ENCODE measurements at regions not wholly inside any gene's neighbourhood (a gene's known extent, or its start where the extent isn't known, plus 50 kb on each side); places are given as distances from the start of the nearest gene placed in this dataset.

DNA sequence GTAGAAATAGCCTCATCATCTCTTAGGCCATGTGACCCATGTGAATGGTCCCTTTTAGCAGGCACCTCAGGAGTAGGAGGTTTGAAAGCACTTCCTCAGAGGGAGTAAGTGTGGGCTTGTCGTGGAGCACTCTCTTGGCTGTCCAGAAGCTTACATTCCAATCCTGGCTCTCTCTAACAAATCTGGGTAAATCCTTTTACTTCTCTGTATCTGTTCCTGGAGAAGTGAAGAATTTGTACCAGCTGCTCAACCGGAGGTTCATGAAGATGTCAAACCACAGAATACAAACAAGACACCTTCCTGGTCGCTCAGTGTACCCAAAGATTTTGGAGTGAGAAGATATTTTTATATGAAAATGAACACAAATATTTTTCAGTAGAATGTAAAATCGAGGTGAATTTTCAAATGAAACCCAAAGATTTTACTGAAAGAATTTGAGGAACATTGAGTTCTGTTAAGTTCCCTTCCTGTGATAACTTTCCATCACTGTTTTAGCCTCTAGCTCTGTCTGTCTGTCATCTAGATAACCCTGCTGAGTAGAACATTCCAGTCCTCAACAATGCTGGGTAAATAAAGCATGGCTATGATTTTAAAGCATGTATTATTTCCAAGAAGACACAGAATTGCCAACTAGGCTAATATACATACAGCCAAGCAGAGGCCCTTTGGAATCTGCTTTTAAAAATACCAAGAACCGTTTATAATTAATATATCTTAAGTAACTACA, 263.9 kb upstream of the RGS6 start:
- DNase-seq, result no peak
- no peaks in the 10 kb centered on the region for H3K27me3 ChIP-seq (ENCODE audit: insufficient read depth, low read depth)
- H3K4me2 ChIP-seq, result no peak overlapping the region
- no peak overlapping the region for H2AFZ ChIP-seq
- H4K20me1 ChIP-seq (ENCODE audit: insufficient read depth), result no peaks in the 10 kb centered on the region
- intact Hi-C loops (cut with micrococcal nuclease; ENCODE audit: unreplicated experiment), result no loop called here
- POLR2A ChIA-PET (ENCODE audit: unreplicated experiment), result no interaction called here
- no peaks in the 10 kb centered on the region; the same call in 1 of the 2 replicates for H3F3A ChIP-seq (ENCODE audit: insufficient read depth, low read depth)
- TF ChIP-seq, protein P1, sequence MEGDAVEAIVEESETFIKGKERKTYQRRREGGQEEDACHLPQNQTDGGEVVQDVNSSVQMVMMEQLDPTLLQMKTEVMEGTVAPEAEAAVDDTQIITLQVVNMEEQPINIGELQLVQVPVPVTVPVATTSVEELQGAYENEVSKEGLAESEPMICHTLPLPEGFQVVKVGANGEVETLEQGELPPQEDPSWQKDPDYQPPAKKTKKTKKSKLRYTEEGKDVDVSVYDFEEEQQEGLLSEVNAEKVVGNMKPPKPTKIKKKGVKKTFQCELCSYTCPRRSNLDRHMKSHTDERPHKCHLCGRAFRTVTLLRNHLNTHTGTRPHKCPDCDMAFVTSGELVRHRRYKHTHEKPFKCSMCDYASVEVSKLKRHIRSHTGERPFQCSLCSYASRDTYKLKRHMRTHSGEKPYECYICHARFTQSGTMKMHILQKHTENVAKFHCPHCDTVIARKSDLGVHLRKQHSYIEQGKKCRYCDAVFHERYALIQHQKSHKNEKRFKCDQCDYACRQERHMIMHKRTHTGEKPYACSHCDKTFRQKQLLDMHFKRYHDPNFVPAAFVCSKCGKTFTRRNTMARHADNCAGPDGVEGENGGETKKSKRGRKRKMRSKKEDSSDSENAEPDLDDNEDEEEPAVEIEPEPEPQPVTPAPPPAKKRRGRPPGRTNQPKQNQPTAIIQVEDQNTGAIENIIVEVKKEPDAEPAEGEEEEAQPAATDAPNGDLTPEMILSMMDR (conservative IDR thresholded peaks at IDR 0.05), result no peak
- TF ChIP-seq EZH2 (IDR thresholded peaks at IDR 0.05; ENCODE audit: low read depth), result no peak
- peaks cover 7% of the 10 kb centered on the region; the same call in 1 of the 2 replicates for H3K36me3 ChIP-seq (ENCODE audit: low read depth)
- no TSS peak for BruUV-seq (replicated peaks)
- no peaks in the 10 kb centered on the region for H3K4me1 ChIP-seq (replicated peaks; ENCODE audit: insufficient read depth)
- no peaks in the 10 kb centered on the region for H3K9me2 ChIP-seq (ENCODE audit: insufficient read depth)
- H3K27ac ChIP-seq, result no peak overlapping the region
- H3K79me2 ChIP-seq (ENCODE audit: low read depth), result no peaks in the 10 kb centered on the region
- H3K4me3 ChIP-seq, result no peak overlapping the region
- CTCF ChIA-PET, result interaction anchor here (0.6 kb wide), 1 partner anchor 527 kb away, joined by 12 read pairs; no protein-coding TSS in a partner anchor
- H3K9me3 ChIP-seq (ENCODE audit: insufficient read depth, low read depth), result no peaks in the 10 kb centered on the region

DNA sequence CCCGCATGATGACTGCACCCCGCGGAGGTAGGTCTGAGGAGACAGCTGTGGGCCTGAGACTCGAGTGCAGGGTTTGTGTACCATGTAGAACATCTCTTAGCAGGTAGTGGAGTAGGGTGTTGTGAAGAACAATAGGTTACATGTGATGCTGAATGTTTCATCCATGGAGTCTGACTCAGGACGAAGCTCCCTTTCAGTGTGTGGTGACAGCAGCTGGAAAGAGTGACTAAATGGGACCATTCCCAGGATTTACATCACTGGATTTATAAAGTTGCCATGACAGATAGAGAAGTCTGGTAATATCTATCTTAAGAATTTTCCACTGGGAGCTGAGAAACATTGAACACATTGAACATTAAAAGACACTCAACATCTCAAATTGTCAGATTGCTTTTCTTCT, 259.6 kb upstream of the RGS6 start:
- no peak overlapping the region for H2AFZ ChIP-seq
- H3K4me3 ChIP-seq, result no peak overlapping the region
- H3K79me2 ChIP-seq (ENCODE audit: low read depth), result no peaks in the 10 kb centered on the region
- H3F3A ChIP-seq (ENCODE audit: insufficient read depth, low read depth), result no peaks in the 10 kb centered on the region; the same call in 1 of the 2 replicates
- H3K27me3 ChIP-seq (ENCODE audit: insufficient read depth, low read depth), result no peaks in the 10 kb centered on the region
- no peaks in the 10 kb centered on the region for H3K9me2 ChIP-seq (ENCODE audit: insufficient read depth)
- H3K36me3 ChIP-seq (ENCODE audit: low read depth), result peaks cover 8% of the 10 kb centered on the region
- TF ChIP-seq, protein P1 (conservative IDR thresholded peaks at IDR 0.05), result no peak
- no peak for TF ChIP-seq EZH2 (IDR thresholded peaks at IDR 0.05; ENCODE audit: low read depth)
- intact Hi-C loops (cut with micrococcal nuclease; ENCODE audit: unreplicated experiment), result no loop called here
- BruUV-seq (replicated peaks), result no TSS peak
- POLR2A ChIA-PET (ENCODE audit: unreplicated experiment), result no interaction called here
- no peak overlapping the region for H3K4me2 ChIP-seq
- H3K4me1 ChIP-seq (replicated peaks; ENCODE audit: insufficient read depth), result no peaks in the 10 kb centered on the region
- 0 out of 2 replicates have a peak, but pooled peaks cover 4% of the 10 kb centered on the region for H3K9me3 ChIP-seq (ENCODE audit: insufficient read depth, low read depth)
- no peak for DNase-seq
- no peaks in the 10 kb centered on the region for H4K20me1 ChIP-seq (ENCODE audit: insufficient read depth)
- CTCF ChIA-PET, result no interaction called here
- H3K27ac ChIP-seq, result no peak overlapping the region

DNA sequence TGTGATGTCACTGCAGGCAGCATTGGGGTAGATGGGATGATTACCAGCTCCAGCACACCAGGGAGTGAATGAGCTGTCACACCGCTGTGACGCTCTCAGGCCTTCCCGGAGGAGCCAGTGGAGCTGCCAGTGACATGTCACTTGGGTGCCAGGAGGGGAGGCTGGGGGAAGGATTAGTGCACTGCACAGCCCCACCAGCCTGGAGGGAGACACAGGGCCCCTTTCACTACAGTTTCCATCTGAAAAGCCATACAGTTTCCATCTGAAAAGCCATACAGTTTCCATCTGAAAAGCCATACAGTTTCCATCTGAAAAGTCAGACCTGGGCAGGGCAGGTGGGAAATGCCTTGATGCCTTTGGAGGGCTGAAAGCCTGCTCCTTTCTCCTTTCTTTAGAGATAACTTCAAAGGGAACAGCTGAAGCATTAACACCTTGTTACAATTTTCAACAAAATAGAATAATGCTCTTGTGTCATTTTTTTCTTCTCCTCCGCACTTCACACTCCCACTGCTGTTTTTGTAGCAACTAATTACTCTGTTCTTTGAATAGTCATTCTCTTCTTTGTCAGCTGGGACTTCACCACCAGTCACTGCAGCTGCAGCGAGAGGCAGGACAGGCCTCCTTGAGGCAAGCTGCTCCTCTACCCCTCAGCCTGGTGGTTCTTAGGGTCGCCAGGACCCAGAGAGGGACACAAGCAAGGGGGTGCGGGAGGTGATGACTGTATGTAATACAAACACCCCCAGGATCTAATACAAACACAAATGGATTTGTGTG, 256.9 kb upstream of the RGS6 start:
- Histone ChIP-seq H3K4me3 (no peak overlapping the region), H3K4me1 (replicated peaks; ENCODE audit: insufficient read depth) (no peaks in the 10 kb centered on the region), H3K36me3 (ENCODE audit: low read depth) (peaks cover 12% of the 10 kb centered on the region), H3F3A (ENCODE audit: insufficient read depth, low read depth) (no peaks in the 10 kb centered on the region; the same call in 1 of the 2 replicates), H3K27me3 (ENCODE audit: insufficient read depth, low read depth) (no peaks in the 10 kb centered on the region), H3K27ac (no peak overlapping the region), H2AFZ (no peak overlapping the region), H3K9me2 (ENCODE audit: insufficient read depth) (no peaks in the 10 kb centered on the region), H3K79me2 (ENCODE audit: low read depth) (no peaks in the 10 kb centered on the region), H4K20me1 (ENCODE audit: insufficient read depth) (no peaks in the 10 kb centered on the region), H3K4me2 (no peak overlapping the region), H3K9me3 (ENCODE audit: insufficient read depth, low read depth) (0 out of 2 replicates have a peak, but pooled peaks cover 4% of the 10 kb centered on the region)
- no peak for DNase-seq
- no peak for TF ChIP-seq EZH2 (IDR thresholded peaks at IDR 0.05; ENCODE audit: low read depth)
- TF ChIP-seq, protein P1 (conservative IDR thresholded peaks at IDR 0.05), result no peak
- intact Hi-C loops (cut with micrococcal nuclease; ENCODE audit: unreplicated experiment), result no loop called here
- ChIA-PET CTCF (no interaction called here), POLR2A (ENCODE audit: unreplicated experiment) (no interaction called here)
- BruUV-seq (replicated peaks), result no TSS peak

Data from PC-9 (cell line).